COLO668 (cell line): ENCODE measurements at regions not wholly inside any gene's neighbourhood (a gene's known extent, or its start where the extent isn't known, plus 50 kb on each side); places are given as distances from the start of the nearest gene placed in this dataset.

Experiments used
- DNase-seq: peaks from one replicate; lab custom pipeline; 2025; ENCODE audit not compliant: unreplicated experiment; lab: John Stamatoyannopoulos, UW

DNA sequence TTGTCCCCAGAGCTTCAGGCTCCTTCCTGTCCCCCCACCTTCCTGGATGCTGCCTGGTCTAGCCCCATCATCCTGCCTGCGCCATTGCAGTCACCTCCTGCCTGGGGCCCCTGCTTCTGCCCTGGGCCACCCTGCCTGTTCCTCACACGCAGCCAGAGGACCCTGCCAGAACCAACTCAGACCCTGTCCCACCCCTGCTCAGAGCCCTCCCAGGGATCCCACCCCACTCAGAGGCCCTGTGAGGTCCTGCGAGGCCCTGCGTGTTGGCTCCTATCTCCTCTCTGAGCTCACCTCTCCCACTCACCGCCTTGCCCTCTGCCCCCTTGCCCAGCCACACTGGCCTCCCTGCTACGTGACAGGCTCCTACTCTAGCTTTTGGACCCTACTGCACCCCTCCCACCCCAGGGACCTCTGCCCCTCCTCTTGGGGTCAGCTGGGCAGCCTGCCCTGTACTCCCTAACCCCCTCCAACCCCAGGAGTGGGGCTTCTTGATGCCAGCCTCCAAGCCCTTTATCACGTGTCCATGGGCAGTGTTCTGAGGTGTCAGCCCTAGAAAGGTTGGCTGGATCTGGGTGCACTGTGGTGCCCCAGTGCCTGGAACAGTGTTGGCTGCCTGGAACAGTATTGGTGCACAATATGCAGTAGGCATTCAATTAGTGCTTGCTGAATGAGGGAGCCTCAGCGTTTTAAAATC lies 68.3 kb downstream of the CEBPB start:
- DNase-seq: no peak

- DNase-seq: no peak
Observed at GRCh38 chr20:50259705-50260478, 69.3 kb downstream of the CEBPB start.

- DNase-seq: peak; percentile 58
Observed at GRCh38 chr20:50260479-50261221, 70.0 kb downstream of the CEBPB start.

- DNase-seq: no peak
Observed at GRCh38 chr20:50261471-50262212, 71.0 kb downstream of the CEBPB start.

GRCh38 chr20:50263831-50264230 lies 73.2 kb downstream of the CEBPB start:
- no peak for DNase-seq

- no peak for DNase-seq
Observed at GRCh38 chr20:50264534-50265145, 74.0 kb downstream of the CEBPB start.

GRCh38 chr20:50265245-50265946 lies 74.8 kb downstream of the CEBPB start:
- DNase-seq: no peak

- DNase-seq: no peak
Observed at GRCh38 chr20:50266293-50267040, 75.8 kb downstream of the CEBPB start.

DNA sequence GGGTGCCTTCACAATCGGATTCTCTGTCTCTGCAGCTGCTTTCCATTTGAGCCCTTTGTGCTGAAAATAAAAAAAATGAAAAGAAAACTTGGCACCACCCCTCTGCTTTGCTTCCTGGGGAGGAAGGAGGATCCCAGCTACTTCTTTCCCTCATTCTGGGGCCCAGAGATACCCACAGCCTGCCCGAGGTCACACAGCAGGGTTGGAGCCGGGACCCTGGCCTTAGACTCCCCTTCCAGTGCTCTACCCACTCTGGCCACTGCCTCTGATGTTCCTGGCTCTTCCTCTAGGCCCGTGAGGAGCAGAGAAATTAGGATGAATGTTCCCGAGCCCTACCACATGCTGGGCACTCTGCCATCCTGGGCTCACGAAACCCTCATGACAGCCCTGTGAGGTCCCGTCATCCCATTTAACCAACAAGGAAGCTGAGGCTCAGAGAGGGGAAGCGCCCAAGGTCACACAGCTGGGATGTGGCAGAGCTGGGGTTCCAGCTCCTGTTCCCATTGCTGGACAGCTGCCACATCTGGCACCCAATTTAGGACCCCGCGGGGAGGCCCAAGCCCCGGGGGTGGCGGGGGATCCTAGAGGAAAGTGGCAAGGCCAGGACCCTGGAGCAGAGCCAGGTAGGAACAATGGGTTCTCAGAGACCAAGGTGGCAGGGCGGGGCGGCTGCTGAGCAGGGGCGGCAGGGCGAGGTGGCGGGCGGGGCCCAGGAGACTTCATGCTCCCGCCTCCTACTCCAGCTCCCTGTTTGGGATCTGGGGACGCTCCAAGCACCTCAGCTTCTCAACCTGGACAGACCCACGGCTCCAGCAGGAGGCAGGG lies 76.6 kb downstream of the CEBPB start:
- peak; percentile 10 for DNase-seq

DNA sequence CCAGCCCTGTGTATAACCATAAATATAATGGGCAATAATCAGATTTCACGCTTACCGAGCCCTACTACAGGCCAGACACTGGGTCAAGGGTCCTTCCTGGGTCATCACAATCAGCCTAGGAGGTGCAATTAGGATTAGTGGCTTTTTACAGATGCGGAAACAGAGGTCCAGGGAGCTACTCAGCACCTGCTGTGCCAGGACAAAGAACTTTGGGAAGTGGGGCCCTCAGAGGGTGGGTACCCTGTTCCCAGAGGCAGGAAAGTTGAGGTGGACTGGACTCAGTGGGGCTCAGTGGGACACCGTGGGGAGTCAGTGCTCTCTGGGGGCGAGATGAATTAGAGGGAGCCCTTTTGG lies 77.2 kb downstream of the CEBPB start:
- DNase-seq: no peak

DNA sequence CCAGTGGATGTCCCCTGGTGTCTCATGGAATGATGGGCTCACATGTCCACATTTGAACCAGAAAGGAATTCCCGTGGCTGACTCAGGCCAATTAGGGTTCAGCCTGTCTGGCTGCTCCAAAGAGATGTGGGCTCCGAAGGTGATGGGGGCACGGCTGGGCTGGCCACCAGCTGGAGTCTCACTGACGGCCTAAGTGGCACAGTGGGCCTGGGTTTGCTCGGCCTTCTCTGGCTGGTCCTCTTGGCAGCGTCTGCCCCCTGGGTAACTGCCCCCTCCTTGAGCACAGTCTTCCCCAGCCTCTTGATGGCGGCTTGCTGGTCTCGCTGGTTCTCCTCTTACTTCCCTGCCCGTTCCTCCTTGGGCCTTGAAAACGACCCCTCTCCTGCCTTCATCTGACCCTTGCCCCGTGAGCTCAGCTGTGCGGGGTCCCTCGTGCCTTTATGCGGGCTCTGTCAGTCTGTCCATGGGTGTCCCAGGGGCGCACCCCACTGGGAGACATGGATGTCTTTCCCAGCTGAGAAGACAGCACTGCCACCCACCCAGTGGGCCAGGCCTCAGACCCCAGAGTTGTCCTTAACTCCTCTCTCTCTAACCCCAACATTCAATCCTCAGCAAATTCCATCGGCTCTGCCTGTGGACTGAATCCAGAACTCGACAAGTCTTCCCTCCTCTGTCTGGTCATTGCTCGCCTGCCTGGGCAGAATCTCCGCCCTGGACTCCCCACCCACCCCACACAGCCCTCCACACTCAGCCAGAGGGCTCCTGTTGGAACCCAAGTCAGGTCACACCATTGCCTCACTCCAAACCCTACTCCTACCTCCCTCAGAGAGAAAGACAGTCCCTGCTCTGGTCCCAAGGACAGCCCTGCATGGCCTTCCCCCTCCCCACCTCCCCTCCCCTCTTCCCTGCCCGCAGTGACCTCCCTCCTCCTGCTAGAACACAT lies 78.7 kb downstream of the CEBPB start:
- no peak for DNase-seq

- DNase-seq: no peak
Observed at GRCh38 chr20:50270034-50270395, 79.4 kb downstream of the CEBPB start.

- peak; percentile 10 for DNase-seq
Observed at GRCh38 chr20:50270569-50270968, 79.9 kb downstream of the CEBPB start.

DNA sequence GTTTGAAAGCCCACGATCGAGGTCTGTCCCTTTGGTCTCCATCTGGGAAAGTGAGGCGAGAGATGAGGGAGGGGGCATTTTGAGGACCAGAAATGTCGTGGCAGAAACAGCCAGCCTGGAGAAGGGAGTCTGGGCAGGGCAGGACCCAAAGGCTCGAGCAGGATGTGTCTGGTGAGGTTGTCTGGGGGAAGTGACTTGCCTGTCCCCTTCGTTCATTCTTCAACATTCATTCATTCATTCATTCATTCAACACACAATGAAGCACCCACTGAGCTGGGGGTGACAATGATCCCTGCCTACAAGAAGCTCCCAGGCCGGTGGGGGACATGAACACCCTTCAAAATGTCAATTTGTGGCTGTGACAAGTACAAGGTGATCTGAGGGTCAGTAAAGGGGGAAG lies 80.5 kb downstream of the CEBPB start:
- DNase-seq: no peak

GRCh38 chr20:50271612-50272011 lies 81.0 kb downstream of the CEBPB start:
- DNase-seq: no peak

DNA sequence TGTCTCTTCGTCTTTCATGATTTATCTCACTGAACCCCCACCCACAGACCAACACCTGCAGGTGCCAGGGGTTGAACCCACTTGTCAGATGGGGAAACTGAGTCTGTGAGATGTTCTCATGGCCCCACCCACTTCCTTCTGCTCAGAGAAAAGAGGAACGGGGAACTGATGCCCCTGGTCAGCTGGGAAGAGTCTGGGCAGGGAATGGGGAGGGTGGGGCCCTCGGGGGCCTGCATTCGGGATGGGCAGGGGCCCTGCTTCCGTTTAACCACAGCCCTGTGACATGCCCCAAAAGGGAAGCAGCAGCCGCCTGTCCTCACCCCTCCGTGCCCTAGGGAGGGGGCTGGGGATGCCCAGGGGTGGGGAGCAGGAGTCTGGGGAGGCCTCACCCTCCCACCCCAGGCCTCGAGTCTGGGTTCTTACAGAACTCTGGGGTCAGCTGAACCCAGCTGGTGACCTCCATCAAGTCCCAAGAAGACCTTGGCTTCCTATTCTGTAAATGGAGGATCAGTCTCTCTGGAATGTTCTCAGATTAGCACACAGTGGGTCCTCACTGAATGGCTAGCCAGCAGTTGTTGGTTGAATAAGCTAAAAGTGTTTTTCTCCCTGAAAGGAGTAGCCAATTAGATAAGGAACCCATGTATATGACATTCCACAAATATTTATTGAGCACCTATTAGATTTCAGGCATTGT lies 81.5 kb downstream of the CEBPB start:
- no peak for DNase-seq
